Sigmoid colon (tissue), 6 donors: ENCODE measurements at regions not wholly inside any gene's neighbourhood (a gene's known extent, or its start where the extent isn't known, plus 50 kb on each side); places are given as distances from the start of the nearest gene placed in this dataset.

Experiments used
- DNase-seq: peaks from one replicate; pipeline ENCODE4 v3.0.0-alpha.2; 2019
- H3K27ac ChIP-seq, 4 donors: fragments of 200-600 bp; sonication (generic); one replicate each; pipeline ENCODE4 v1.5.1; 2016 to 2019; ENCODE audit warnings: mild to moderate bottlenecking in 1 of 4
- H3K27me3 ChIP-seq, 3 donors: fragments of 200-600 bp; sonication (generic); one replicate each; pipeline ENCODE4 v1.5.1; 2019; ENCODE audit warnings: mild to moderate bottlenecking in 1 of 3
- H3K36me3 ChIP-seq, 4 donors: fragments of 200-600 bp; sonication (generic); one replicate each; pipeline ENCODE4 v1.5.1; 2016 to 2019
- H3K4me1 ChIP-seq, 4 donors: fragments of 200-600 bp; sonication (generic); one replicate each; pipeline ENCODE4 v1.5.1; 2017 to 2019
- H3K4me3 ChIP-seq, 4 donors: fragments of 200-600 bp; sonication (generic); one replicate each; pipeline ENCODE4 v1.5.1; 2017 to 2019; ENCODE audit warnings: mild to moderate bottlenecking in 2 of 4, moderate library complexity in 1 of 4
- H3K9me3 ChIP-seq, 4 donors: fragments of 200-600 bp in 3 of 4; sonication (generic) in 3 of 4; one replicate each; pipeline versions ENCODE4 v1.5.1 to v1.6.1; 2013 to 2019
- CTCF ChIP-seq, 4 experiments: fragments of 450-650 bp in 3 of 4; fragments of 200-600 bp in 1 of 4; IDR thresholded peaks; one replicate each; pipeline ENCODE4 v1.5.1; 2016 to 2019; ENCODE audit warnings: antibody characterized with exemption in 4 of 4, mild to moderate bottlenecking in 3 of 4, moderate library complexity in 2 of 4
- EP300 ChIP-seq, 4 donors: sonication (generic); formaldehyde crosslinking; IDR thresholded peaks; one replicate each; pipeline ENCODE4 v1.6.1; 2017; ENCODE audit warnings: antibody characterized with exemption in 4 of 4
- POLR2A ChIP-seq, 2 donors: fragments of 450-650 bp; IDR thresholded peaks; one replicate each; pipeline ENCODE4 v1.6.1; 2016; ENCODE audit warnings: antibody characterized with exemption in 2 of 2, mild to moderate bottlenecking in 2 of 2, moderate library complexity in 2 of 2
- POLR2AphosphoS5 ChIP-seq, 4 donors: sonication (generic); formaldehyde crosslinking; IDR thresholded peaks; one replicate each; pipeline ENCODE4 v1.6.1; 2017; ENCODE audit warnings: antibody characterized with exemption in 4 of 4
- WGBS, 2 donors: extraction: QIAGEN DNeasy Blood & Tissue Kit; methylation state at CpG; one replicate each; pipeline ENCODE4 v1.1.7; 2013; 5-methylcytosine and 5-hydroxymethylcytosine counted together
- intact Hi-C: fragments of 100-400 bp; cut with DNase I; formaldehyde crosslinking; loops from one replicate; pipeline ENCODE4 v1.15.1; 2023
- donor health status: healthy with polysubstance abuse.
- donor health status: healthy.

GRCh38 chr3:166498446-166498845 is 661.2 kb upstream of the BCHE start:
- H3K27me3 ChIP-seq = no peaks in the 10 kb centered on the region
- no peak overlapping the region for H3K4me3 ChIP-seq
- no peak for DNase-seq
- TF ChIP-seq CTCF (IDR thresholded peaks at IDR 0.05) = no peak
- 59 to 73% methylated on average over 3 of the region's 3 CpGs for WGBS, 2 donors
- intact Hi-C loops = no loop called here
- no peaks in the 10 kb centered on the region for H3K9me3 ChIP-seq
- H3K27ac ChIP-seq = no peak overlapping the region
- H3K4me1 ChIP-seq = no peaks in the 10 kb centered on the region
- no peaks in the 10 kb centered on the region for H3K36me3 ChIP-seq

- no peak for TF ChIP-seq CTCF (IDR thresholded peaks at IDR 0.05)
- no peak for TF ChIP-seq POLR2AphosphoS5 (IDR thresholded peaks at IDR 0.05)
- TF ChIP-seq POLR2A (IDR thresholded peaks at IDR 0.05) = no peak
- TF ChIP-seq EP300 (IDR thresholded peaks at IDR 0.05) = no peak
- Histone ChIP-seq H3K4me3 (no peak overlapping the region), H3K4me1 (no peaks in the 10 kb centered on the region), H3K36me3 (no peaks in the 10 kb centered on the region), H3K27ac (no peak overlapping the region), H3K27me3 (no peaks in the 10 kb centered on the region), H3K9me3 (no peaks in the 10 kb centered on the region)
- intact Hi-C loops = no loop called here
- WGBS, 2 donors = 93 to 94% methylated on average over 10 of the region's 10 CpGs
- DNase-seq = no peak
These were observed 652.6 kb upstream of the BCHE start for GRCh38 chr3:166489826-166490225.

GRCh38 chr3:166488977-166489672 is 651.9 kb upstream of the BCHE start:
- peaks cover 0 to 1% (median 0%) of the 10 kb centered on the region in 4 donors for H3K4me1 ChIP-seq
- H3K27ac ChIP-seq = no peak overlapping the region
- DNase-seq = no peak
- intact Hi-C loops = no loop called here
- WGBS, 2 donors = 90 to 93% methylated on average over 5 of the region's 5 CpGs
- H3K27me3 ChIP-seq = no peaks in the 10 kb centered on the region
- H3K9me3 ChIP-seq = no peaks in the 10 kb centered on the region
- no peak overlapping the region for H3K4me3 ChIP-seq
- TF ChIP-seq POLR2AphosphoS5 (IDR thresholded peaks at IDR 0.05) (no peak), POLR2A (IDR thresholded peaks at IDR 0.05) (no peak), CTCF (IDR thresholded peaks at IDR 0.05) (no peak), EP300 (IDR thresholded peaks at IDR 0.05) (no peak)
- no peaks in the 10 kb centered on the region for H3K36me3 ChIP-seq

GRCh38 chr3:166484470-166484869 is 647.2 kb upstream of the BCHE start:
- no peak for TF ChIP-seq EP300 (IDR thresholded peaks at IDR 0.05)
- TF ChIP-seq POLR2A (IDR thresholded peaks at IDR 0.05) = no peak
- no peak for TF ChIP-seq POLR2AphosphoS5 (IDR thresholded peaks at IDR 0.05)
- TF ChIP-seq CTCF (IDR thresholded peaks at IDR 0.05) = no peak
- intact Hi-C loops = no loop called here
- WGBS, 2 donors = 82 to 90% methylated on average over 3 of the region's 3 CpGs
- Histone ChIP-seq H3K4me3 (no peak overlapping the region), H3K9me3 (no peaks in the 10 kb centered on the region), H3K4me1 (peaks cover 0 to 4% (median 0%) of the 10 kb centered on the region in 4 donors), H3K36me3 (no peaks in the 10 kb centered on the region), H3K27me3 (no peaks in the 10 kb centered on the region), H3K27ac (no peak overlapping the region)
- no peak for DNase-seq

- H3K4me3 ChIP-seq = no peak overlapping the region
- H3K27ac ChIP-seq = no peak overlapping the region
- intact Hi-C loops = no loop called here
These were observed 644.1 kb upstream of the BCHE start for GRCh38 chr3:166481340-166481739.

More at GRCh38 chr3:166481340-166481739, 644.1 kb upstream of the BCHE start:
- Histone ChIP-seq H3K9me3 (peaks cover 0 to 3% (median 0%) of the 10 kb centered on the region in 4 donors), H3K36me3 (no peaks in the 10 kb centered on the region), H3K4me1 (peaks cover 0 to 4% (median 0%) of the 10 kb centered on the region in 4 donors), H3K27me3 (no peaks in the 10 kb centered on the region)
- no peak for DNase-seq
- no peak for TF ChIP-seq POLR2A (IDR thresholded peaks at IDR 0.05)
- TF ChIP-seq POLR2AphosphoS5 (IDR thresholded peaks at IDR 0.05) = no peak
- TF ChIP-seq CTCF (IDR thresholded peaks at IDR 0.05) = no peak
- no peak for TF ChIP-seq EP300 (IDR thresholded peaks at IDR 0.05)
